ENCODE measurements at regions not wholly inside any gene's neighbourhood (a gene's known extent, or its start where the extent isn't known, plus 50 kb on each side); places are given as distances from the start of the nearest gene placed in this dataset.

DNA sequence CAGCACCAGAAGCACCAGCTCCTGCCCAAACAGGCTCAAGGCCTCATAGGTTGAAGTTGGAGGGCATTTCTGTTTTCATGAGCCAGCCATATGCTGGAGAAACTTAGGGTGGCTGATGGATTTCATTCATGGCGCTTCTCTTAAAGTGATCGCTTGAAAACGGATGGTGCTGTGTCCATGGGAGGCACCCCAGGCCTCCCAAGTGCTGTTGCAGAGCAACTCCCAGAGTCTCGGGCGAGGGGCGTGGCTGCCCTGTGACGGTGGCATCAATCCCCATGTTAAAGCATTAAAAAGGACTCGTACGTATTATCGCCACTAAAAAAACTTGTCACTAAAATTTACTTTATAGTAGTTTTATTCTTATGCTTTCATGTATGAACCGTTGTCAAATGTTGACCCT lies 128.3 kb downstream of the MRPL36 start:
- TF ChIP-seq, protein P1, sequence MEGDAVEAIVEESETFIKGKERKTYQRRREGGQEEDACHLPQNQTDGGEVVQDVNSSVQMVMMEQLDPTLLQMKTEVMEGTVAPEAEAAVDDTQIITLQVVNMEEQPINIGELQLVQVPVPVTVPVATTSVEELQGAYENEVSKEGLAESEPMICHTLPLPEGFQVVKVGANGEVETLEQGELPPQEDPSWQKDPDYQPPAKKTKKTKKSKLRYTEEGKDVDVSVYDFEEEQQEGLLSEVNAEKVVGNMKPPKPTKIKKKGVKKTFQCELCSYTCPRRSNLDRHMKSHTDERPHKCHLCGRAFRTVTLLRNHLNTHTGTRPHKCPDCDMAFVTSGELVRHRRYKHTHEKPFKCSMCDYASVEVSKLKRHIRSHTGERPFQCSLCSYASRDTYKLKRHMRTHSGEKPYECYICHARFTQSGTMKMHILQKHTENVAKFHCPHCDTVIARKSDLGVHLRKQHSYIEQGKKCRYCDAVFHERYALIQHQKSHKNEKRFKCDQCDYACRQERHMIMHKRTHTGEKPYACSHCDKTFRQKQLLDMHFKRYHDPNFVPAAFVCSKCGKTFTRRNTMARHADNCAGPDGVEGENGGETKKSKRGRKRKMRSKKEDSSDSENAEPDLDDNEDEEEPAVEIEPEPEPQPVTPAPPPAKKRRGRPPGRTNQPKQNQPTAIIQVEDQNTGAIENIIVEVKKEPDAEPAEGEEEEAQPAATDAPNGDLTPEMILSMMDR (conservative IDR thresholded peaks at IDR 0.05): no peak
- no peak for TF ChIP-seq EZH2 (IDR thresholded peaks at IDR 0.05; ENCODE audit: low read depth)

Data from PC-9 (cell line).